Astrocyte of the cerebellum (primary cell): ENCODE measurements at regions not wholly inside any gene's neighbourhood (a gene's known extent, or its start where the extent isn't known, plus 50 kb on each side); places are given as distances from the start of the nearest gene placed in this dataset.

Experiments
- DNase-seq: peaks from one replicate; pipeline ENCODE4 v3.0.0-alpha.2; 2011; ENCODE audit warnings: low read depth
- H3K4me3 ChIP-seq: 2 replicates; pipeline ENCODE4 v1.5.1; 2011; ENCODE audit warnings: mild to moderate bottlenecking, low read depth, low read length, moderate library complexity
- CTCF ChIP-seq: IDR thresholded peaks from 2 replicates; pipeline ENCODE4 v1.5.1; 2012; ENCODE audit warnings: low read length, low read depth, moderate library complexity, mild to moderate bottlenecking; ENCODE audit errors: missing control alignments
- in situ Hi-C: cut with HindIII; loops from 2 replicates; pipeline ENCODE4 v1.10.0; 2017; ENCODE audit warnings: low sequenced_read_pairs

DNA sequence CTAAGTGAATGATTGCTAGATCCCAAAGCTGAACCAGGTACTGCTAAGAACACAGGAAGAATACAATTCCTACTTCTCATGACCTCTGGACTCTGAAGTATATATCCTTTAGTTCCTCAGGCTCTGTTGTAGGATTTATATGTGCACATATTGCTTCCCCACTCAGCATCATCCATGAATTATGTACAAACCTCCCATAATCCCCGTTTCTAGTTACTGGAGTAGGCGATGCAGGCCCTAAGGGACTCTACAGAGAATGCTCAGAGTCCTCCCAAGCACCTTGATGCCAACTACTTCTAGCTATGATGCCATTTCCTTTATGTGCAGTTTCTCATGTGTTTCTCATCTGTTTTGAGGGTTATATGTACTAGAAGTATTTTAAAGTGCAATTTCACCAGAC lies 154.9 kb upstream of the EPHA7 start:
- in situ Hi-C loops, result no loop called here
- TF ChIP-seq CTCF, result no peak
- H3K4me3 ChIP-seq, result no peak overlapping the region
- DNase-seq, result no peak

DNA sequence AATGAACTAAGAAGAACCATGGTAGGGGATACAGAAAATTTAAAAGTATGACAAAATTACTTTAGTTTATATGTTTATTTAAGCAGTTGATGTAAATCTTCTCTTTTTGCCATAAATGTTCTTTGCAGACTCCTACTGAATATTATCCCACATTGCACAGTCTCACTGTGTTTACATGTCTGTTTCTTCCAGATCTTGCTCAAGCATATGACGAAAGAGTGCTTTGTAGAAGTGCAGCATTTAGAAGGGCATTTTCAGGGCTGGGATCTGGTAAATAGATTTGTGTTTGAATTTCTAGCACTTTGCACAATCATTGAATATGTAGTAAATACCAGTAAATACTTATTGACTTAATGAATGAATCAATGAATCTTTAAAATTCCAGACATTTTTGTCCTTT lies 152.0 kb upstream of the EPHA7 start:
- TF ChIP-seq CTCF, result no peak
- in situ Hi-C loops, result no loop called here
- H3K4me3 ChIP-seq, result no peak overlapping the region
- DNase-seq, result no peak

DNA sequence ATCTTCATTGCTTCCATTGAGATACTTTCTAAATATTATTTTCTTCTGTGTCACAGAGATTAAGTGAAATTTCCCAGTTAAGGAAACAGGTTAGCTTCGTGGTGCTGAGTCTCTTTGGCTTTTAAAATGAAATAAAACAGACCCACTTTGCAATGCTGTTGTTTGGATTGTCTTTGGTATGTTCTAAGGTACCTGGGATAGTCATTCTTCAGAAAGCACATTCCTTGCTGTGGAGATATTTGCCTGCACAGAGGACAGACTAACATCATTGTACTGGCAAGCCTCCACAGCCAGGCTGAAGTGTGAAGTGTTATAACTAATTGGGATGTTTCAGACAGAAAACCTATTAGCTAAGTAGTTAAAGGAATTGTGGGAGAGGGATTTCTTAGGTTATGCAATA lies 148.8 kb upstream of the EPHA7 start:
- no peak overlapping the region for H3K4me3 ChIP-seq
- no peak for DNase-seq
- in situ Hi-C loops, result no loop called here
- no peak for TF ChIP-seq CTCF

- in situ Hi-C loops, result no loop called here
- H3K4me3 ChIP-seq, result no peak overlapping the region
- DNase-seq, result no peak
- TF ChIP-seq CTCF, result no peak
Observed at GRCh38 chr6:93567164-93567563, 147.8 kb upstream of the EPHA7 start.

GRCh38 chr6:93566285-93566684 lies 146.9 kb upstream of the EPHA7 start:
- TF ChIP-seq CTCF, result no peak
- H3K4me3 ChIP-seq, result no peak overlapping the region
- in situ Hi-C loops, result no loop called here
- no peak for DNase-seq

GRCh38 chr6:93562582-93562981 lies 143.2 kb upstream of the EPHA7 start:
- in situ Hi-C loops, result no loop called here
- no peak for DNase-seq
- TF ChIP-seq CTCF, result no peak
- H3K4me3 ChIP-seq, result no peak overlapping the region

DNA sequence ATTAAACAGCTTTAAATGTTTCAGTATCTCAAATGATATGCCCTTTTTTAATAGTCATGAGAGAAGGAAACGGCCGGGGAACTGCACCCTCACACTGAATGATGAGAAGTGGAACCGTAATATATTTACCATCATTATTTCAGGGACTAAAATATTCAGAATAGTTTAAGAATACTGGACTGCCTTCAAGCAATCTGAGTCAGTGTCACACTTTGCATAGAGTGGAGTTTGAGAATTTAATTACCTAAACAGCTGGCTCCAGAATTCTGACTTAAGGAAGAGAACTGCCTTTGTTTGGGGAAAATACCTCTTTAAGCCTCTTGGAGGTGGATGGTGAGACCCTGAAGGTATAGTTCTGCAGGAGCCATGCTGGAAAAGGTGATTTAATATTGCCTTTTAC lies 135.9 kb upstream of the EPHA7 start:
- in situ Hi-C loops, result no loop called here
- no peak for DNase-seq
- H3K4me3 ChIP-seq, result no peak overlapping the region
- no peak for TF ChIP-seq CTCF
